Keratinocyte (primary cell): ENCODE measurements at regions not wholly inside any gene's neighbourhood (a gene's known extent, or its start where the extent isn't known, plus 50 kb on each side); places are given as distances from the start of the nearest gene placed in this dataset.

Experiments used
- DNase-seq: peaks from one replicate; pipeline ENCODE4 v3.0.0-alpha.2; 2011; ENCODE audit warnings: low read depth, missing footprints, low spot score
- FAIRE-seq: peaks from 2 replicates; lab custom pipeline; 2011; peaks lifted over from hg19 to GRCh38; lab: Jason Lieb, UNC
- H2AFZ ChIP-seq: 2 replicates; pipeline ENCODE4 v1.6.0; 2012; ENCODE audit warnings: low read length, control low read depth, inconsistent platforms; ENCODE audit not compliant: control insufficient read depth
- H3K27ac ChIP-seq: 2 replicates; pipeline ENCODE4 v1.5.1; 2011; ENCODE audit warnings: low read length; ENCODE audit not compliant: control insufficient read depth, insufficient read depth
- H3K27me3 ChIP-seq: 3 replicates; pipeline ENCODE4 v1.6.0; 2011; ENCODE audit warnings: low read length; ENCODE audit not compliant: control insufficient read depth, insufficient read depth; ENCODE audit errors: extremely low read depth
- H3K36me3 ChIP-seq, 2 experiments: 2 replicates in 1 of 2; 3 replicates in 1 of 2; pipeline ENCODE4 v1.5.1; 2011; ENCODE audit warnings: low read length in 2 of 2, mild to moderate bottlenecking in 1 of 2; ENCODE audit not compliant: control insufficient read depth in 2 of 2, insufficient read depth in 2 of 2; ENCODE audit errors: extremely low read depth in 1 of 2
- H3K4me1 ChIP-seq: 3 replicates; pipeline ENCODE4 v1.5.1; 2011; ENCODE audit warnings: low read length; ENCODE audit not compliant: control insufficient read depth, insufficient read depth; ENCODE audit errors: extremely low read depth
- H3K4me2 ChIP-seq: 3 replicates; pipeline ENCODE4 v1.6.0; 2011; ENCODE audit warnings: low read depth, low read length; ENCODE audit not compliant: control insufficient read depth, insufficient read depth; ENCODE audit errors: extremely low read depth
- H3K4me3 ChIP-seq, 3 experiments: fragments of 200-600 bp in 1 of 3; sonication (generic) in 1 of 3; 2 replicates in 2 of 3; 3 replicates in 1 of 3; pipeline ENCODE4 v1.5.1; 2011 to 2016; ENCODE audit warnings: low read length in 3 of 3, mild to moderate bottlenecking in 3 of 3, control low read depth in 2 of 3, inconsistent platforms in 1 of 3, low read depth in 1 of 3, mixed read lengths in 1 of 3, mixed run types in 1 of 3, moderate library complexity in 1 of 3; ENCODE audit not compliant: control insufficient read depth in 2 of 3, insufficient read depth in 2 of 3; ENCODE audit errors: extremely low read depth in 1 of 3
- H3K79me2 ChIP-seq: 2 replicates; pipeline ENCODE4 v1.6.0; 2012; ENCODE audit warnings: low read length; ENCODE audit not compliant: control insufficient read depth, insufficient read depth
- H3K9ac ChIP-seq: 3 replicates; pipeline ENCODE4 v1.6.0; 2011; ENCODE audit warnings: low read length; ENCODE audit not compliant: control insufficient read depth, insufficient read depth; ENCODE audit errors: extremely low read depth
- H3K9me1 ChIP-seq: 3 replicates; pipeline ENCODE4 v1.6.0; 2011; ENCODE audit warnings: low read length; ENCODE audit not compliant: control insufficient read depth, insufficient read depth; ENCODE audit errors: extremely low read depth
- H3K9me3 ChIP-seq: 2 replicates; pipeline ENCODE4 v1.5.1; 2012; ENCODE audit warnings: low read depth, low read length; ENCODE audit not compliant: control insufficient read depth
- H4K20me1 ChIP-seq: 3 replicates; pipeline ENCODE4 v1.6.0; 2011; ENCODE audit warnings: low read length; ENCODE audit not compliant: control insufficient read depth, insufficient read depth; ENCODE audit errors: extremely low read depth
- CTCF ChIP-seq, 3 experiments: IDR thresholded peaks in 1 of 3; conservative IDR thresholded peaks in 1 of 3; optimal IDR thresholded peaks in 1 of 3; 2 replicates in 2 of 3; 3 replicates in 1 of 3; pipeline versions ENCODE3 to v1.5.1; 2011; ENCODE audit warnings: low read length in 3 of 3, mild to moderate bottlenecking in 3 of 3, moderate library complexity in 2 of 3, control low read depth in 1 of 3, inconsistent platforms in 1 of 3; ENCODE audit not compliant: insufficient read depth in 2 of 3; ENCODE audit errors: extremely low read depth in 1 of 3
- EZH2 ChIP-seq: IDR thresholded peaks from one replicate; pipeline ENCODE4 v1.6.1; 2012; ENCODE audit warnings: inconsistent platforms, mild to moderate bottlenecking, low read length, moderate library complexity
- dilution Hi-C: fragments of 300-500 bp; cut with MboI; formaldehyde crosslinking; loops from one replicate; pipeline ENCODE4 v1.7.0; 2020; ENCODE audit warnings: low sequenced_read_pairs; ENCODE audit not compliant: extremely low pct_ligation_motif_present

- H3K9ac ChIP-seq: no peak overlapping the region
- H2AFZ ChIP-seq: no peak overlapping the region
- FAIRE-seq (no peak), DNase-seq (no peak)
- no peak for TF ChIP-seq CTCF (optimal IDR thresholded peaks at IDR 0.05 in 1 of 3, IDR thresholded peaks at IDR 0.05 in 1 of 3, conservative IDR thresholded peaks at IDR 0.05 in 1 of 3; ENCODE audit: extremely low read depth in 1 of 3, insufficient read depth in 2 of 3, low read length in 3 of 3)
- no peak for TF ChIP-seq EZH2
- H3K4me3 ChIP-seq: no peak overlapping the region
- dilution Hi-C loops: no loop called here
- H3K4me2 ChIP-seq: no peak overlapping the region
- no peaks in the 10 kb centered on the region for H3K36me3 ChIP-seq
- H3K27me3 ChIP-seq: no peaks in the 10 kb centered on the region
- no peaks in the 10 kb centered on the region for H3K79me2 ChIP-seq
- H3K9me3 ChIP-seq: no peaks in the 10 kb centered on the region
- no peaks in the 10 kb centered on the region for H3K9me1 ChIP-seq
- H4K20me1 ChIP-seq: no peaks in the 10 kb centered on the region
- H3K4me1 ChIP-seq: no peaks in the 10 kb centered on the region
- no peak overlapping the region for H3K27ac ChIP-seq
Measured at GRCh38 chr20:48002517-48002970, 217.3 kb upstream of the SULF2 start.

- Histone ChIP-seq H3K9ac (no peak overlapping the region), H3K4me1 (no peaks in the 10 kb centered on the region), H2AFZ (no peak overlapping the region), H3K9me1 (no peaks in the 10 kb centered on the region), H3K27me3 (no peaks in the 10 kb centered on the region), H3K79me2 (no peaks in the 10 kb centered on the region), H3K9me3 (peaks cover 1% of the 10 kb centered on the region), H3K36me3 (no peaks in the 10 kb centered on the region), H4K20me1 (no peaks in the 10 kb centered on the region), H3K27ac (no peak overlapping the region), H3K4me3 (no peak overlapping the region), H3K4me2 (no peak overlapping the region)
- TF ChIP-seq EZH2: no peak
- no peak for TF ChIP-seq CTCF (optimal IDR thresholded peaks at IDR 0.05 in 1 of 3, IDR thresholded peaks at IDR 0.05 in 1 of 3, conservative IDR thresholded peaks at IDR 0.05 in 1 of 3; ENCODE audit: extremely low read depth in 1 of 3, insufficient read depth in 2 of 3, low read length in 3 of 3)
- dilution Hi-C loops: no loop called here
- DNase-seq (no peak), FAIRE-seq (no peak)
Measured at GRCh38 chr20:47999166-47999565, 213.9 kb upstream of the SULF2 start.
